ENCODE measurements at regions not wholly inside any gene's neighbourhood (a gene's known extent, or its start where the extent isn't known, plus 50 kb on each side); places are given as distances from the start of the nearest gene placed in this dataset.

- ATAC-seq = no peak
- TF ChIP-seq BACH2 (CRISPR knock-in tag; IDR thresholded peaks at IDR 0.05; ENCODE audit: borderline replicate concordance) (no peak), ZNF565 (CRISPR knock-in tag; conservative IDR thresholded peaks at IDR 0.05; ENCODE audit: low read depth) (no peak), ZFP30 (CRISPR knock-in tag; IDR thresholded peaks at IDR 0.05) (no peak), ZNF70 (CRISPR knock-in tag; IDR thresholded peaks at IDR 0.05) (no peak), TSHZ2 (CRISPR knock-in tag; IDR thresholded peaks at IDR 0.05) (no peak), ESRRG (CRISPR knock-in tag; IDR thresholded peaks at IDR 0.05) (no peak), GLIS3 (CRISPR knock-in tag; IDR thresholded peaks at IDR 0.05) (no peak)
These were observed 1630.1 kb upstream of the TENM4 start for GRCh38 chr11:81070948-81071347.

- ATAC-seq = no peak
- TF ChIP-seq OSR1 (CRISPR knock-in tag; IDR thresholded peaks at IDR 0.05) (no peak), BACH2 (CRISPR knock-in tag; IDR thresholded peaks at IDR 0.05; ENCODE audit: borderline replicate concordance) (no peak), ZNF8 (CRISPR knock-in tag; IDR thresholded peaks at IDR 0.05) (no peak), CSDC2 (CRISPR knock-in tag; IDR thresholded peaks at IDR 0.05) (no peak), ZNF70 (CRISPR knock-in tag; IDR thresholded peaks at IDR 0.05) (no peak), ZC3H10 (CRISPR knock-in tag; IDR thresholded peaks at IDR 0.05) (no peak), TOX (CRISPR knock-in tag; IDR thresholded peaks at IDR 0.05; ENCODE audit: borderline replicate concordance) (no peak), ESRRG (CRISPR knock-in tag; IDR thresholded peaks at IDR 0.05) (no peak), TSHZ2 (CRISPR knock-in tag; IDR thresholded peaks at IDR 0.05) (no peak), TCF4 (CRISPR knock-in tag; IDR thresholded peaks at IDR 0.05; ENCODE audit: borderline replicate concordance) (no peak), POU6F1 (CRISPR knock-in tag; IDR thresholded peaks at IDR 0.05; ENCODE audit: borderline replicate concordance, low read depth) (no peak), ARNTL (CRISPR knock-in tag; IDR thresholded peaks at IDR 0.05; ENCODE audit: borderline replicate concordance, low read depth) (no peak), CSRNP3 (CRISPR knock-in tag; IDR thresholded peaks at IDR 0.05) (no peak), ZFP30 (CRISPR knock-in tag; IDR thresholded peaks at IDR 0.05) (no peak), PATZ1 (CRISPR knock-in tag; IDR thresholded peaks at IDR 0.05; ENCODE audit: borderline replicate concordance) (no peak), SNAI2 (CRISPR knock-in tag; IDR thresholded peaks at IDR 0.05) (no peak), ZFP3 (CRISPR knock-in tag; IDR thresholded peaks at IDR 0.05) (no peak), ISL1 (CRISPR knock-in tag; IDR thresholded peaks at IDR 0.05) (no peak), GLIS3 (CRISPR knock-in tag; IDR thresholded peaks at IDR 0.05) (no peak), ZNF565 (CRISPR knock-in tag; conservative IDR thresholded peaks at IDR 0.05; ENCODE audit: low read depth) (no peak)
These were observed 1618.5 kb upstream of the TENM4 start for GRCh38 chr11:81059356-81059755.

Data from SK-N-SH treated with all-trans-retinoic acid at 6 μM for 48 hours (cell line).